Panc1 (cell line): ENCODE measurements at regions not wholly inside any gene's neighbourhood (a gene's known extent, or its start where the extent isn't known, plus 50 kb on each side); places are given as distances from the start of the nearest gene placed in this dataset.

ENCODE experiments used
- POLR2AphosphoS5 ChIP-seq: IDR thresholded peaks from 2 replicates; pipeline ENCODE4 v1.6.1; 2012; ENCODE audit warnings: mild to moderate bottlenecking, low read depth, low read length, moderate library complexity
- SIN3A ChIP-seq: IDR thresholded peaks from 2 replicates; pipeline ENCODE4 v1.6.1; 2012; ENCODE audit warnings: low read depth, mild to moderate bottlenecking, low read length, moderate library complexity, borderline replicate concordance; ENCODE audit not compliant: insufficient read depth
- TF ChIP-seq, protein P1 (sequence below): fragments of 450-650 bp; IDR thresholded peaks from 2 replicates; pipeline ENCODE4 v1.5.1; 2017; ENCODE audit warnings: mild to moderate bottlenecking
- TF ChIP-seq, protein P2 (sequence below), 2 experiments: IDR thresholded peaks; 2 replicates each; pipeline ENCODE4 v1.6.1; 2011 to 2012; ENCODE audit warnings: low read depth in 2 of 2, control low read depth in 1 of 2, low read length in 1 of 2, mild to moderate bottlenecking in 1 of 2, moderate library complexity in 1 of 2; ENCODE audit not compliant: insufficient read depth in 1 of 2

GRCh38 chr7:114343949-114344708 lies 70.5 kb upstream of the FOXP2 start:
- no peak for TF ChIP-seq POLR2AphosphoS5
- TF ChIP-seq, protein P1, sequence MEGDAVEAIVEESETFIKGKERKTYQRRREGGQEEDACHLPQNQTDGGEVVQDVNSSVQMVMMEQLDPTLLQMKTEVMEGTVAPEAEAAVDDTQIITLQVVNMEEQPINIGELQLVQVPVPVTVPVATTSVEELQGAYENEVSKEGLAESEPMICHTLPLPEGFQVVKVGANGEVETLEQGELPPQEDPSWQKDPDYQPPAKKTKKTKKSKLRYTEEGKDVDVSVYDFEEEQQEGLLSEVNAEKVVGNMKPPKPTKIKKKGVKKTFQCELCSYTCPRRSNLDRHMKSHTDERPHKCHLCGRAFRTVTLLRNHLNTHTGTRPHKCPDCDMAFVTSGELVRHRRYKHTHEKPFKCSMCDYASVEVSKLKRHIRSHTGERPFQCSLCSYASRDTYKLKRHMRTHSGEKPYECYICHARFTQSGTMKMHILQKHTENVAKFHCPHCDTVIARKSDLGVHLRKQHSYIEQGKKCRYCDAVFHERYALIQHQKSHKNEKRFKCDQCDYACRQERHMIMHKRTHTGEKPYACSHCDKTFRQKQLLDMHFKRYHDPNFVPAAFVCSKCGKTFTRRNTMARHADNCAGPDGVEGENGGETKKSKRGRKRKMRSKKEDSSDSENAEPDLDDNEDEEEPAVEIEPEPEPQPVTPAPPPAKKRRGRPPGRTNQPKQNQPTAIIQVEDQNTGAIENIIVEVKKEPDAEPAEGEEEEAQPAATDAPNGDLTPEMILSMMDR = no peak
- TF ChIP-seq SIN3A = no peak
- TF ChIP-seq, protein P2, sequence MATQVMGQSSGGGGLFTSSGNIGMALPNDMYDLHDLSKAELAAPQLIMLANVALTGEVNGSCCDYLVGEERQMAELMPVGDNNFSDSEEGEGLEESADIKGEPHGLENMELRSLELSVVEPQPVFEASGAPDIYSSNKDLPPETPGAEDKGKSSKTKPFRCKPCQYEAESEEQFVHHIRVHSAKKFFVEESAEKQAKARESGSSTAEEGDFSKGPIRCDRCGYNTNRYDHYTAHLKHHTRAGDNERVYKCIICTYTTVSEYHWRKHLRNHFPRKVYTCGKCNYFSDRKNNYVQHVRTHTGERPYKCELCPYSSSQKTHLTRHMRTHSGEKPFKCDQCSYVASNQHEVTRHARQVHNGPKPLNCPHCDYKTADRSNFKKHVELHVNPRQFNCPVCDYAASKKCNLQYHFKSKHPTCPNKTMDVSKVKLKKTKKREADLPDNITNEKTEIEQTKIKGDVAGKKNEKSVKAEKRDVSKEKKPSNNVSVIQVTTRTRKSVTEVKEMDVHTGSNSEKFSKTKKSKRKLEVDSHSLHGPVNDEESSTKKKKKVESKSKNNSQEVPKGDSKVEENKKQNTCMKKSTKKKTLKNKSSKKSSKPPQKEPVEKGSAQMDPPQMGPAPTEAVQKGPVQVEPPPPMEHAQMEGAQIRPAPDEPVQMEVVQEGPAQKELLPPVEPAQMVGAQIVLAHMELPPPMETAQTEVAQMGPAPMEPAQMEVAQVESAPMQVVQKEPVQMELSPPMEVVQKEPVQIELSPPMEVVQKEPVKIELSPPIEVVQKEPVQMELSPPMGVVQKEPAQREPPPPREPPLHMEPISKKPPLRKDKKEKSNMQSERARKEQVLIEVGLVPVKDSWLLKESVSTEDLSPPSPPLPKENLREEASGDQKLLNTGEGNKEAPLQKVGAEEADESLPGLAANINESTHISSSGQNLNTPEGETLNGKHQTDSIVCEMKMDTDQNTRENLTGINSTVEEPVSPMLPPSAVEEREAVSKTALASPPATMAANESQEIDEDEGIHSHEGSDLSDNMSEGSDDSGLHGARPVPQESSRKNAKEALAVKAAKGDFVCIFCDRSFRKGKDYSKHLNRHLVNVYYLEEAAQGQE (IDR thresholded peaks at IDR 0.05; ENCODE audit: insufficient read depth in 1 of 2, low read depth in 2 of 2, low read length in 1 of 2) = no peak
